Erythroblast (primary cell): ENCODE measurements at regions not wholly inside any gene's neighbourhood (a gene's known extent, or its start where the extent isn't known, plus 50 kb on each side); places are given as distances from the start of the nearest gene placed in this dataset.

ENCODE experiments used
- DNase-seq, 2 experiments: peaks; one replicate each; lab custom pipeline; 2025; lab: John Stamatoyannopoulos, UW
- GATA1 ChIP-seq: IDR thresholded peaks from 2 replicates; pipeline ENCODE4 v1.6.1; 2011; ENCODE audit warnings: low read depth, mild to moderate bottlenecking, control low read depth, low read length, moderate library complexity
- POLR2A ChIP-seq: IDR thresholded peaks from 2 replicates; pipeline ENCODE4 v1.6.1; 2011; ENCODE audit warnings: mild to moderate bottlenecking, low read length

- TF ChIP-seq POLR2A, result no peak
- TF ChIP-seq GATA1, result no peak
- no peak for DNase-seq
Measured at GRCh38 chr2:34656632-34657031, 1057.5 kb upstream of the FAM98A start.

- no peak for DNase-seq
- TF ChIP-seq GATA1 (no peak), POLR2A (no peak)
Measured at GRCh38 chr2:34652636-34653035, 1053.5 kb upstream of the FAM98A start.

GRCh38 chr2:34646901-34647300 is 1047.8 kb upstream of the FAM98A start:
- DNase-seq, result no peak
- no peak for TF ChIP-seq GATA1
- TF ChIP-seq POLR2A, result no peak

- no peak for DNase-seq
- no peak for TF ChIP-seq POLR2A
Measured at GRCh38 chr2:34632327-34632726, 1033.2 kb upstream of the FAM98A start.

- no peak for DNase-seq
- no peak for TF ChIP-seq POLR2A
- TF ChIP-seq GATA1, result no peak
Measured at GRCh38 chr2:34627003-34627402, 1027.9 kb upstream of the FAM98A start.

- no peak for DNase-seq
- TF ChIP-seq POLR2A (no peak), GATA1 (no peak)
Measured at GRCh38 chr2:34604164-34604563, 1005.1 kb upstream of the FAM98A start.

- DNase-seq, result no peak
- no peak for TF ChIP-seq GATA1
- no peak for TF ChIP-seq POLR2A
Measured at GRCh38 chr2:34602262-34602661, 1003.2 kb upstream of the FAM98A start.

- no peak for DNase-seq
- TF ChIP-seq GATA1, result no peak
- no peak for TF ChIP-seq POLR2A
Measured at GRCh38 chr2:34601561-34601960, 1002.5 kb upstream of the FAM98A start.

- no peak for TF ChIP-seq GATA1
- TF ChIP-seq POLR2A, result no peak
- DNase-seq, result no peak
Measured at GRCh38 chr2:34578641-34579040, 979.5 kb upstream of the FAM98A start.

- TF ChIP-seq POLR2A (no peak), GATA1 (no peak)
- DNase-seq, result no peak
Measured at GRCh38 chr2:34570266-34570872, 971.3 kb upstream of the FAM98A start.

GRCh38 chr2:34567128-34567527 is 968.0 kb upstream of the FAM98A start:
- DNase-seq, result no peak
- TF ChIP-seq POLR2A (no peak), GATA1 (no peak)

GRCh38 chr2:34552337-34552736 is 953.2 kb upstream of the FAM98A start:
- DNase-seq, result no peak
- no peak for TF ChIP-seq POLR2A
- TF ChIP-seq GATA1, result no peak

- no peak for DNase-seq
- no peak for TF ChIP-seq POLR2A
- TF ChIP-seq GATA1, result no peak
Measured at GRCh38 chr2:34549710-34550345, 950.7 kb upstream of the FAM98A start.

- DNase-seq, result no peak
- TF ChIP-seq POLR2A (no peak), GATA1 (no peak)
Measured at GRCh38 chr2:34547900-34548299, 948.8 kb upstream of the FAM98A start.

- TF ChIP-seq GATA1, result no peak
- TF ChIP-seq POLR2A, result no peak
- no peak for DNase-seq
Measured at GRCh38 chr2:34547340-34547739, 948.2 kb upstream of the FAM98A start.
